ENCODE measurements at regions not wholly inside any gene's neighbourhood (a gene's known extent, or its start where the extent isn't known, plus 50 kb on each side); places are given as distances from the start of the nearest gene placed in this dataset.
A peak's percentile ranks its signal among the peaks of the same experiment; 100 is the strongest.

- H3K36me3 Mint-ChIP-seq (ENCODE audit: insufficient read depth in 1 of 3, low read depth in 3 of 3): no peaks in the 10 kb centered on the region
- no peak overlapping the region for H2AFZ ChIP-seq (ENCODE audit: low read length)
These were observed 125.0 kb downstream of the BANF2 start for GRCh38 chr20:17824676-17825251.

More at GRCh38 chr20:17824676-17825251, 125.0 kb downstream of the BANF2 start:
- H4K8ac ChIP-seq (replicated peaks; ENCODE audit: insufficient read length, low read depth, low read length): no peak overlapping the region
- TF ChIP-seq CTCF (conservative IDR thresholded peaks at IDR 0.05): no peak
- H3K79me2 ChIP-seq (ENCODE audit: insufficient read depth, low read length): no peaks in the 10 kb centered on the region
- no peak overlapping the region for H3K23ac ChIP-seq (ENCODE audit: insufficient read length, low read depth, low read length)
- no peak overlapping the region for H2BK120ac ChIP-seq (ENCODE audit: low read depth, low read length, poor library complexity, severe bottlenecking)
- no peak overlapping the region for H3K27ac ChIP-seq (ENCODE audit: insufficient read length, low read depth, low read length)
- Mint-ChIP-seq H3K4me1 (peaks cover 32 to 39% of the 10 kb centered on the region in 2 experiments), H3K27me3 (ENCODE audit: low read depth) (peaks cover 2% of the 10 kb centered on the region), H3K4me3 (no peak overlapping the region), H3K9me3 (no peaks in the 10 kb centered on the region; a peak in 1 of 5 replicates), H3K27ac (peak overlapping the region in 1 of 3 experiments; percentile 62; a peak in 2 of 7 replicates)
- H2BK15ac ChIP-seq (ENCODE audit: low read depth, low read length): no peak overlapping the region
- H3T11ph ChIP-seq (ENCODE audit: low read length): no peak overlapping the region
- WGBS (ENCODE audit: extremely low coverage, insufficient read length, low lambda C conversion rate): no CpG with 5 or more reads among the region's 7 CpGs
- H3K4me1 ChIP-seq (ENCODE audit: insufficient read depth, low read length): no peaks in the 10 kb centered on the region; the same call in 1 of the 2 replicates
- H3K9me3 ChIP-seq (ENCODE audit: control insufficient read depth, low read depth, low read length): no peaks in the 10 kb centered on the region
- H3K4me2 ChIP-seq (ENCODE audit: insufficient read depth, insufficient read length, low read length): no peak overlapping the region
- H2AK5ac ChIP-seq (ENCODE audit: insufficient read length, low read length): no peak overlapping the region
- H3K27me3 ChIP-seq (ENCODE audit: insufficient read depth, low read length): no peaks in the 10 kb centered on the region
- H3K9ac ChIP-seq (ENCODE audit: extremely low read depth, insufficient read length, low read length): no peak overlapping the region
- no peak overlapping the region for H3K18ac ChIP-seq (ENCODE audit: insufficient read length, low read depth, low read length)
- H2BK5ac ChIP-seq (ENCODE audit: insufficient read length, low read length): no peak overlapping the region
- no peak overlapping the region for H4K5ac ChIP-seq (ENCODE audit: insufficient read length, low read depth, low read length)
- H3K79me1 ChIP-seq (ENCODE audit: insufficient read depth, low read depth, low read length, poor library complexity, severe bottlenecking): no peaks in the 10 kb centered on the region
- no peak overlapping the region; the same call in 1 of the 2 replicates for H3K14ac ChIP-seq (ENCODE audit: insufficient read depth, low read length)
- H4K20me1 ChIP-seq (ENCODE audit: control insufficient read depth, insufficient read depth, insufficient read length): no peaks in the 10 kb centered on the region
- H3K23me2 ChIP-seq (ENCODE audit: insufficient read length, low read depth, low read length, poor library complexity, severe bottlenecking): no peaks in the 10 kb centered on the region
- H3K56ac ChIP-seq (ENCODE audit: insufficient read length, low read depth, low read length): no peak overlapping the region
- H3K4ac ChIP-seq (ENCODE audit: low read depth, low read length): no peak overlapping the region
- no peak for DNase-seq
- H2BK20ac ChIP-seq (ENCODE audit: low read depth, low read length, poor library complexity, severe bottlenecking): no peak overlapping the region
- H2BK12ac ChIP-seq (ENCODE audit: insufficient read length, low read depth, low read length): no peak overlapping the region
- H4K91ac ChIP-seq (ENCODE audit: insufficient read length, low read depth, low read length): no peak overlapping the region

Data from H9 (cell line).